ENCODE measurements at regions not wholly inside any gene's neighbourhood (a gene's known extent, or its start where the extent isn't known, plus 50 kb on each side); places are given as distances from the start of the nearest gene placed in this dataset.

- H3K36me3 ChIP-seq, result no peaks in the 10 kb centered on the region
- peaks cover 3% of the 10 kb centered on the region; the same call in 1 of the 2 replicates for H3K4me1 ChIP-seq
- no peak overlapping the region for H3K27ac ChIP-seq
- no peaks in the 10 kb centered on the region for H3K27me3 ChIP-seq
- no peak overlapping the region for H3K4me3 ChIP-seq
- 0 out of 2 replicates have a peak, but pooled peaks cover 2% of the 10 kb centered on the region for H3K9me3 ChIP-seq (replicated peaks)
- no peak for DNase-seq
Observed at GRCh38 chr21:27480841-27481261, 514.0 kb upstream of the ADAMTS5 start.

- H3K27me3 ChIP-seq, result no peaks in the 10 kb centered on the region
- no peak overlapping the region for H3K4me3 ChIP-seq
- no peaks in the 10 kb centered on the region for H3K36me3 ChIP-seq
- H3K9me3 ChIP-seq (replicated peaks), result no peaks in the 10 kb centered on the region
- H3K4me1 ChIP-seq, result peaks cover 3% of the 10 kb centered on the region; the same call in 1 of the 2 replicates
- H3K27ac ChIP-seq, result no peak overlapping the region
- DNase-seq, result no peak
Observed at GRCh38 chr21:27477296-27477695, 510.4 kb upstream of the ADAMTS5 start.

GRCh38 chr21:27476696-27477095 is 509.8 kb upstream of the ADAMTS5 start:
- Histone ChIP-seq H3K27me3 (no peaks in the 10 kb centered on the region), H3K4me1 (peaks cover 3% of the 10 kb centered on the region; the same call in 1 of the 2 replicates), H3K9me3 (replicated peaks) (no peaks in the 10 kb centered on the region), H3K36me3 (no peaks in the 10 kb centered on the region), H3K27ac (no peak overlapping the region), H3K4me3 (no peak overlapping the region)
- no peak for DNase-seq

GRCh38 chr21:27475363-27475955 is 508.6 kb upstream of the ADAMTS5 start:
- peaks cover 3% of the 10 kb centered on the region; the same call in 1 of the 2 replicates for H3K4me1 ChIP-seq
- H3K36me3 ChIP-seq, result no peaks in the 10 kb centered on the region
- no peak for DNase-seq
- no peaks in the 10 kb centered on the region for H3K27me3 ChIP-seq
- no peak overlapping the region for H3K27ac ChIP-seq
- no peaks in the 10 kb centered on the region for H3K9me3 ChIP-seq (replicated peaks)
- H3K4me3 ChIP-seq, result no peak overlapping the region

DNA sequence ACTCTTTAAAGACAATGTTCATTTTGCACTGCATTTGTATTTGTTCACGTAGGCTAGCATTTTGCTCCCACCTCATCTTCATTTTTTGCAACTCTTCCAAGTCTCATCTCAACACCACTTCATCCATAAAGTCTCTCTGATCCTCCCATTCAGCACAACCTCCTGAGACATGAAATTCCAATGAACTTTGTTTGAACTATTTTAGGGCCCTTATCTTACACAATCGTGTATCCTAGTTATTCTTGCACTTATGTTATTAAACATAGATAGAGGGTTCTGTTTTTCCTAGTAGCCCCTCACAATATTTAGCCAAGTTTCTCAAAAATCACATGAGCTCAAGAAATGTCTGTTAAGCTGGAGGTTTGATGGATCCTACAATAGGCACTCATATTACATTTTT is 500.5 kb upstream of the ADAMTS5 start:
- no peak overlapping the region for H3K27ac ChIP-seq
- no peaks in the 10 kb centered on the region; the same call in 1 of the 2 replicates for H3K4me1 ChIP-seq
- peaks cover 5% of the 10 kb centered on the region for H3K9me3 ChIP-seq (replicated peaks)
- H3K4me3 ChIP-seq, result no peak overlapping the region
- no peak for DNase-seq
- no peaks in the 10 kb centered on the region for H3K36me3 ChIP-seq
- no peaks in the 10 kb centered on the region for H3K27me3 ChIP-seq

- H3K36me3 ChIP-seq, result no peaks in the 10 kb centered on the region
- H3K27ac ChIP-seq, result no peak overlapping the region
- H3K27me3 ChIP-seq, result no peaks in the 10 kb centered on the region
- H3K4me3 ChIP-seq, result no peak overlapping the region
- DNase-seq, result no peak
- H3K4me1 ChIP-seq, result no peaks in the 10 kb centered on the region; the same call in 1 of the 2 replicates
- peaks cover 5% of the 10 kb centered on the region for H3K9me3 ChIP-seq (replicated peaks)
Observed at GRCh38 chr21:27466140-27466539, 499.3 kb upstream of the ADAMTS5 start.

DNA sequence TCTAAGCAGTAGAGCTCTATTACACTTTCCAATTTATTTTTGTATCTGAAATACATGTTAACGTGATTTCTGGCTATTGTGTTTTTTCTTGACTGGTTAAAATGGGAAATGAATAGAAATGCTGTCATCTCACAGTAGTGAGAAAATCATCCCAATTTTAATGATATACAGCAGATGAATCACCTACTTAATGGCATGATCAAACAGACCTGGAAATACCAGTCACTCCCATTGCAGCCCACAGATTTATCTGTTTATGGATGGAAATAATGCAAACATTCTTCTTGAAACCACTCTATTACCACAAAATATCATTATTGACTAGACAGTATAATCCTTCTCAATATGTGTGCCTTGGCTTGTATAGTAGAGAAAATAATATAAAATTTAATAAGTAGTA is 497.8 kb upstream of the ADAMTS5 start:
- no peak for DNase-seq
- no peaks in the 10 kb centered on the region for H3K36me3 ChIP-seq
- H3K9me3 ChIP-seq (replicated peaks), result peaks cover 3% of the 10 kb centered on the region
- H3K27ac ChIP-seq, result no peak overlapping the region
- no peaks in the 10 kb centered on the region; the same call in 1 of the 2 replicates for H3K4me1 ChIP-seq
- no peak overlapping the region for H3K4me3 ChIP-seq
- H3K27me3 ChIP-seq, result no peaks in the 10 kb centered on the region

DNA sequence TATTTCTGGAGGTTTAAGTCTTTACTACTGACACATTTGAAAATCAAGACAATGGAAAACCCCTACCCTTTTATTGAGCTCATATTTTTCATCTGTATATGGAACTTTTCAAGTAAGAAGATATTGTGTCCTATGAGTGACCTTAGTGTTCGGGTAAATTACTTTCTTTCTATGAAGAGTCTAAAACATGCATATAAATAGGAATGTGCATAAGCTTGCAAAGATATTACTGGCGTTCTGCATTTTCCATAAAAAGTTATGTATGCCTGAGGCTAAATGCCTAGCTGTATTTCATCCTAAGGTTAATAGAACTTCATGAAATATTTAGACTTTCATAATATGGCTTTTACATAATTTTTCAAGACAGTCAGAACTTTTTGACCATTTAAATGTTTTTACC is 495.8 kb upstream of the ADAMTS5 start:
- Histone ChIP-seq H3K9me3 (replicated peaks) (no peaks in the 10 kb centered on the region), H3K4me3 (no peak overlapping the region), H3K4me1 (no peaks in the 10 kb centered on the region; the same call in 1 of the 2 replicates), H3K27me3 (no peaks in the 10 kb centered on the region), H3K27ac (no peak overlapping the region), H3K36me3 (no peaks in the 10 kb centered on the region)
- DNase-seq, result no peak

DNA sequence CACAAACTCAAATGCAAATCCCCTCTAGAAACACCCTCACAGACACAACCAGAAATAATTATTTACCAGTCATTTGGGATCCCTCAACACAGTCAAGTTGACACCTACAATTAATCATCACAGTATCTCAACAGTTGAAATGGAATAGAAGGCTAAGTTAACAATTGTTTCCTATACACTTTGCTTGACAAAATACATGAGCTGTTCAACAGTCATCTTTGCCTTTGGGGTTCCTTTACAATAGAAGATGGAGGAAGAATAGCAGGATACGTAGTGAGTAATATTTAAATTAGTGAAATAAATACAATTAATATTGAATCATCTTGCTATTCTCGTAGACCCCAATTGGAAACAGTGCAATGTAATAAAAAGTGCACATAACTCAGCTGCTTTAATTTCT is 487.3 kb upstream of the ADAMTS5 start:
- H3K27me3 ChIP-seq, result no peaks in the 10 kb centered on the region
- no peaks in the 10 kb centered on the region for H3K36me3 ChIP-seq
- H3K9me3 ChIP-seq (replicated peaks), result 0 out of 2 replicates have a peak, but pooled peaks cover 6% of the 10 kb centered on the region
- peaks cover 11% of the 10 kb centered on the region for H3K4me1 ChIP-seq
- no peak overlapping the region for H3K4me3 ChIP-seq
- H3K27ac ChIP-seq, result no peak overlapping the region
- DNase-seq, result no peak

DNA sequence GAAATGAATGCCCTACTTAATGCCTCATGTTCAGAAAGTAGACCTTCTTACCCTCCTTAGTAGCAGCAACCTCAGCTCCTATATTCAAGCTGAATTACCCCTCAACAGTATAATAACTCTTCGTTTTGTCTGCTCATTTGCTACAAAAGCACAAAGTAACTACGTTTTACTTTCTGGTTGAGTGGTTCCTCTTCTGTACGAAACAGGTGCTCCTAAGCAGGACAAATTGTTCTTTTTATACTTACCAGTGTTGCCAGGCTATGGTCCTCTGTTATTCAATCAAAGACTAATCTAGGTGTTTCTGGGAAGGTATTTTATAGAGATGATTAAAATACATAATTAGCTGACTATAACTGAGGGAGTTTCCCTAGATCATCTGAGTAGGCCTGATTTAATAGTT is 484.2 kb upstream of the ADAMTS5 start:
- 0 out of 2 replicates have a peak, but pooled peaks cover 6% of the 10 kb centered on the region for H3K9me3 ChIP-seq (replicated peaks)
- H3K36me3 ChIP-seq, result no peaks in the 10 kb centered on the region
- no peak for DNase-seq
- H3K27me3 ChIP-seq, result no peaks in the 10 kb centered on the region
- no peak overlapping the region for H3K27ac ChIP-seq
- H3K4me3 ChIP-seq, result no peak overlapping the region
- peaks cover 11% of the 10 kb centered on the region for H3K4me1 ChIP-seq

- H3K4me3 ChIP-seq, result no peak overlapping the region
- DNase-seq, result peak; percentile 14 to 49
Observed at GRCh38 chr21:27450216-27450615, 483.3 kb upstream of the ADAMTS5 start.

DNA sequence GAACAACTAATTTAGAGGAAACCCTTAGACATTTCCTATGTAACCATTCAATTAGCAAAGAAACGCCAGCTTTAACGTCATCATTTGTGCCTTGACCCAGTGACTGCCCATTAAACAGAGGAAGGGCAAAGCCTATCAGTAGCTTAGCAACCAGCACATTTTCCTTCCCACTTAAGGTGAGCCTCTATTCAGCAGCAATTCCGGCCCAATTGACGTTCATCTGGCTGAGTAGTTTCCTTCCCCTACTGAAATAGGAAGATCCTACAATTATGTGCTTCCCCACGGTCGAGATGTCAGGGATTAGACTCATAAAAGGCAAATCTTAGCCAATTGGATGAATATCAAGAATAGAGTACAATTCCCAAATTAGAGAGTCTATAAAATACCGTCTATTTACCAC is 482.1 kb upstream of the ADAMTS5 start:
- H3K36me3 ChIP-seq, result no peaks in the 10 kb centered on the region
- peaks cover 11% of the 10 kb centered on the region for H3K4me1 ChIP-seq
- no peak overlapping the region for H3K27ac ChIP-seq
- H3K27me3 ChIP-seq, result no peaks in the 10 kb centered on the region
- DNase-seq, result no peak
- H3K9me3 ChIP-seq (replicated peaks), result 0 out of 2 replicates have a peak, but pooled peaks cover 6% of the 10 kb centered on the region
- no peak overlapping the region for H3K4me3 ChIP-seq

More at GRCh38 chr21:27450216-27450615, 483.3 kb upstream of the ADAMTS5 start:
- Histone ChIP-seq H3K9me3 (replicated peaks) (0 out of 2 replicates have a peak, but pooled peaks cover 6% of the 10 kb centered on the region), H3K36me3 (no peaks in the 10 kb centered on the region), H3K27ac (no peak overlapping the region), H3K27me3 (no peaks in the 10 kb centered on the region), H3K4me1 (peaks cover 11% of the 10 kb centered on the region)

DNA sequence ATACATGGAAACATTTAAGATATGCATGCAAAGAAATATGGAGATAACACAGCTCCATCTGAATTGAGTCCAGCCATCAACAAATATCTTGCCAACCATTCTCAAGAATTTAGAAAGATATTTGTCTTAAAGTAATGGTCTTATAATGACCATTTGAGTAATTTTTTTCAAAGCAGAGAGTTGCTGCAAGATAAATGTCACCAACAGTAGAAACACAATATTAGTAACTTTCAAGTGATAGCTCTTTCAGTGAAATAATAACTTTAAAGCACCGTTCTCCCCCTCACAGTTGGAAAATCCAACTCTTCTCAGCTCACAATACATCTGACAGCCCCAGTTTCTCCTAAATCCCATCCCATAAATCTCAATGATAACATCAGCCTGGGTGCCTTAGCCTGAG is 481.0 kb upstream of the ADAMTS5 start:
- Histone ChIP-seq H3K4me1 (peaks cover 11% of the 10 kb centered on the region), H3K4me3 (no peak overlapping the region), H3K9me3 (replicated peaks) (0 out of 2 replicates have a peak, but pooled peaks cover 6% of the 10 kb centered on the region), H3K36me3 (no peaks in the 10 kb centered on the region), H3K27ac (no peak overlapping the region), H3K27me3 (no peaks in the 10 kb centered on the region)
- no peak for DNase-seq

DNA sequence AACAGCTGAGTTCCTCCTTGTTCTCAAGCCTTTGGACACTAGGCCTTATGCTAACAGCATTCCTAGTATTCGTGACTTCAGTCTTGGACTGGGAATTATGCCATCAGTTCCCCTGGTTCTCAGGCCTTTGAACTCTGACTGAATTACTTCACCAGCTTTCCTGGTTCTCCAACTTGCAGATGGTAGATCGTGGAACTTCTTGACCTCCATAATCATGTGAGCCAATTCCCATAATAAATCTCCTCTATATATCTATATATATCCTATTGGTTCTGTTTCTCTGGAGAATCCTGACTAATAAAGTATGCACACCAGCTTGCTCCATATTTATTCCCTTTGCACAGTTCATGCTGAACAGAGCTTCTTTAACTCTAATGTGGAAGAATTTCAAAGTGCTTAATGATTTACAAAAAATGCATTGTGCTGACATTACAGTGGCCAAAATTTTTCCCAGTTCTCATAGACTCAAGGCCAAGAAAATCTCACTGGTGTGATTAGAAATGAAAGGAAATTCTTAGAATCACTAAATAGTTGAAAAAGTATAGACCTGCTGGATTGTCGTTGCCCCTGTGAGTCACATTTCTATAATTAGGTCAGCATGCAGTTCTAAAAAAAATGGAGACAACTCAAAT is 462.9 kb upstream of the ADAMTS5 start:
- no peaks in the 10 kb centered on the region for H3K36me3 ChIP-seq
- DNase-seq, result no peak
- H3K4me1 ChIP-seq, result peaks cover 14% of the 10 kb centered on the region
- no peak overlapping the region for H3K4me3 ChIP-seq
- peaks cover 3% of the 10 kb centered on the region; the same call in 1 of the 2 replicates for H3K9me3 ChIP-seq (replicated peaks)
- H3K27ac ChIP-seq, result no peak overlapping the region
- no peaks in the 10 kb centered on the region for H3K27me3 ChIP-seq

DNA sequence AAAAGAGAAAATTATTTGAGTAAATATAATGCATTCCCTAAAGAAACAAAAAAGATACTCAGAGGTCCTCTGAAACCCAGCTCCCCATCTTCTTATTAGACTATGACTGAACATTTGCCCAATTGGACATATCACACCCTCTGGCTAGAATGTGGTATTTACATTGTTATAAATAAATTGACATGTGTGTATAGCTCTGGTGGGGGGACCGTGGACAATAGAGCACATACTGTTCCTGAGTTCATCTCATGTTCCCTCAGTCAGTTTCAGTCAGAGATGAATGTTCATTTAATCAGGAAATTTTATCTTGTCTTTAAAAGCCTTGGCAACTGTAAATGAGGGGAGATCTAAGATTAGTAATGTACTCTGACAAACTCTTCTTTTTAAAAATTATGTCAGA is 459.3 kb upstream of the ADAMTS5 start:
- peak overlapping the region; percentile 39 for H3K27ac ChIP-seq

More for the DNA sequence above, 459.3 kb upstream of the ADAMTS5 start:
- Histone ChIP-seq H3K4me1 (peaks cover 17% of the 10 kb centered on the region), H3K36me3 (no peaks in the 10 kb centered on the region), H3K27me3 (no peaks in the 10 kb centered on the region), H3K9me3 (replicated peaks) (peaks cover 3% of the 10 kb centered on the region; the same call in 1 of the 2 replicates), H3K4me3 (no peak overlapping the region)
- DNase-seq, result peak in 1 of 2 experiments; percentile 17
